ENCODE measurements at regions not wholly inside any gene's neighbourhood (a gene's known extent, or its start where the extent isn't known, plus 50 kb on each side); places are given as distances from the start of the nearest gene placed in this dataset.
"Not testable (repeated sequence)": the region's sequence is repeated elsewhere in the genome, so short reads cannot be mapped to it uniquely, and the experiment has no call there.

DNA sequence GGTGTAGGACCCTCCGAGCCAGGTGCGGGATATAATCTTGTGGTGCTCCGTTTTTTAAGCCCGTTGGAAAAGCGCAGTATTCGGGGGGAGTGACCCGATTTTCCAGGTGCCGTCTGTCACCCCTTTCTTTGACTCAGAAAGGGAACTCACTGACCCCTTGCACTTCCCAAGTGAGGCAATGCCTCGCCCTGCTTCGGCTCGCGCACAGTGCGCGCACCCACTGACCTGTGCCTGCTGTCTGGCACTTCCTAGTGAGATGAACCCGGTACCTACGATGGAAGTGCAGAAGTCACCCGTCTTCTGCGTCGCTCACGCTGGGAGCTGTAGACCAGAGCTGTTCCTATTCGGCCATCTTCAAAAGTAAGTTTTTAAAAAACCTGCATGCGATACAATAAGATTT, 362.1 kb downstream of the HS3ST1 start:
- H3K36me3 Mint-ChIP-seq (ENCODE audit: low read depth); H3K27me3 Mint-ChIP-seq; H3K9me3 Mint-ChIP-seq; H3K27ac Mint-ChIP-seq; H3K4me1 Mint-ChIP-seq; intact Hi-C loops (cut with micrococcal nuclease): not testable (repeated sequence)
- H3K4me3 Mint-ChIP-seq, result peak overlapping the region; percentile 28
- DNase-seq, result peak; percentile 33

DNA sequence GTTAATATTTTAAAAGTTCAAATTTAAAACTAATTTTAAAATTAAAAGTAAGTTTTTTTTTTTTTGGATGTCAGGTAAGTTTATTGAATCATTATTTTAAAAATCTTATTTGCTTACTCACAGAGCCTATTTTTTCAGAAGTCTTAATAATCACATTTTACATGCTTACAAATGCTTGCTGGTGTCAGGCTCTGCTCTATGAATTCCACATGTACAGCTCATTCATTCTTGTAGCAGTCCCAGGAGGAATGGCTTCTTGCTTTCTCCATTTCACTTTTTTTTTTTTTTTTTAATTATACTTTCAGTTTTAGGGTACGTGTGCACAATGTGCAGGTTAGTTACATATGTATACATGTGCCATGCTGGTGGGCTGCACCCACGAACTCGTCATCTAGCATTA, 368.1 kb downstream of the HS3ST1 start:
- H3K36me3 Mint-ChIP-seq (ENCODE audit: low read depth); DNase-seq; H3K4me1 Mint-ChIP-seq; H3K4me3 Mint-ChIP-seq; intact Hi-C loops (cut with micrococcal nuclease); H3K9me3 Mint-ChIP-seq; H3K27me3 Mint-ChIP-seq; H3K27ac Mint-ChIP-seq: not testable (repeated sequence)

DNA sequence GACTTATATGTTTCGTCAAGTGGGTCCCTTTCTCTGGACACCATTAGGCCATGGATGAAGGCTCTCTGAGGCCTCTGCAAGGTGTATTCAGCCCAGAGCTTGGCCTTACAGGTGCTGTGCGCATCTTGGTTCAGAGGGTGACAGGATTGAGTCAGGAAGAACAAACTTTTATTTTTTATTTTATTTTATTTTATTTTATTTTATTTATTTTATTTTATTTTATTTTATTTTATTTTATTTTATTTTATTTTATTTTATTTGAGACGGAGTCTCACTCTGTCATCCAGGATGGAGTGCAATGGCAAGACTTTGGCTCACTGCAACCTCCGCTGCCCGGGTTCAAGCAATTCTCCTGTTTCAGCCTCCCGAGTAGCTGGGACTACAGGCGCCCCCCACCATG, 370.4 kb upstream of the CLNK start:
- H3K36me3 Mint-ChIP-seq (ENCODE audit: low read depth); H3K27me3 Mint-ChIP-seq; H3K4me3 Mint-ChIP-seq; H3K4me1 Mint-ChIP-seq; intact Hi-C loops (cut with micrococcal nuclease); H3K27ac Mint-ChIP-seq; H3K9me3 Mint-ChIP-seq: not testable (repeated sequence)
- peak; percentile 28 for DNase-seq

DNA sequence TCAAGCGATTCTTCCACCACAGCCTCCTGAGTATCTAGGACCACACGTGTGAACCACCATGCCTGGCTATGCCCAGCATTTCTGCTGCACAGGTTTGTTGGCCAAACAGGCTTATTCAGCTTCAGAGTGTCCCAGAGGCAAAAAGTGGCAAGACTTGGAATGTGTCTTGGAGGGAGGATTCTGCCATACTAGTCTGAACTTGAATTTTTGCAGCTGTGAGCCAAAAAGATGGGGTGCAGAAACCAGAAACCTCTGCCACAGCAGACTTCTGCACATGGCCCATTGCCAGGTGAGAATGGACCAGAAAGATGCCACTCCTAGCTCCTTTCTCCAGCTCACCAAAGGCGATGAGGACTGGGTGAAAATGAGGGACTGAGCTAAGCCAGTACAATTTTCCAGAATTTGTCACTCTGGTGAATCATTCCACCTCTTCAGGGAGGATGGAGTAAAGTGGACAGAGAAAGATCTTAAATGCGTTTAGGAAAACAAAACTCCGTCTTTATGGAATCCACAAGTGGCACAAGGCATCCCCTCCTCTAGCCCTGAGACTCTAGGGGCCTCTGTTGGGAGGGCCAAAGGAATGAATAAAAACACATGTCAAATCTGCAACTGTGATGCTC, 369.1 kb upstream of the CLNK start:
- Mint-ChIP-seq H3K4me3 (no peak overlapping the region), H3K9me3 (no peaks in the 10 kb centered on the region), H3K4me1 (no peaks in the 10 kb centered on the region), H3K27me3 (no peaks in the 10 kb centered on the region), H3K27ac (no peak overlapping the region), H3K36me3 (ENCODE audit: low read depth) (no peaks in the 10 kb centered on the region)
- intact Hi-C loops (cut with micrococcal nuclease), result no loop called here
- DNase-seq, result peak; percentile 42

DNA sequence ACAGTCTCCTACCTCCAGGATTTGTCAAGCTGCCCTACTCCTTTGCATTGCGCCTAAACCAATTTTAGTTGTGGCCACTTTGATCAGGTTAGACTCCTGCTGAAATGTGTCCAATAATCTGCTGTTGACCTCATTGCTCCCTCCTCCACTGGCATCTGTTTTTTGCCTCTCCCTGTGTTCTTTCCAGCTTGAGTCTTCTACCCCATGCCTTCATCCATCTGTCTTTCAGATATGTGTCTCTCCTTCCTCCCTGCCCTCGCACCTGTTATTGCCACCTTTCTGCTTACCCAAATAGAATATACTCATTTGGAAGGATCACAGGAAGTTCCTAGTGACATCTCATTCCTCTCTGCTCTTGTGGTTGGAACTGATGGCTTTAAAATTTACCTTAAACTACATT, 366.6 kb upstream of the CLNK start:
- DNase-seq, result peak; percentile 8
- H3K27me3 Mint-ChIP-seq, result no peaks in the 10 kb centered on the region
- H3K27ac Mint-ChIP-seq, result no peak overlapping the region
- no peaks in the 10 kb centered on the region for H3K9me3 Mint-ChIP-seq
- no peaks in the 10 kb centered on the region for H3K36me3 Mint-ChIP-seq (ENCODE audit: low read depth)
- intact Hi-C loops (cut with micrococcal nuclease), result no loop called here
- no peaks in the 10 kb centered on the region for H3K4me1 Mint-ChIP-seq
- no peak overlapping the region for H3K4me3 Mint-ChIP-seq

DNA sequence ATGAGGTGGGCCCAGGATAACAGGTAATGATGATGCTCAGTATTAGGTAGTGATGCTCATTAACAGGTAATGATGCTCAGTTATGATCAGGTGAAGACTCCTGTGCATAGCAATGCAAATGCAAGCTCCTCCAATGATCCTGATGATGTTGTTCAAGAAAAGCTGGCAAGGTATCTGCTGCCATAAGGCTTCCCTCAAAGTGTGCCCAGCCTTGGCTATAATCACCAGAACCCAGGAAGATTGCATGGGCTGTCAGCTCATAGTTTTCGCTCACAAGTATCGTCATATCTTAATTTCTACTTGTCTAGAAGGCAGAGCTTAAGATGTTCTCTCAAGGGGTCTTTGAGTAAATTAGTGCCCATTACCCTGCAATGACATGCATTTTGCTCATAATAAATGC, 366.2 kb upstream of the CLNK start:
- H3K4me3 Mint-ChIP-seq, result no peak overlapping the region
- H3K27me3 Mint-ChIP-seq, result no peaks in the 10 kb centered on the region
- intact Hi-C loops (cut with micrococcal nuclease), result no loop called here
- DNase-seq, result peak; percentile 2
- H3K4me1 Mint-ChIP-seq, result no peaks in the 10 kb centered on the region
- H3K36me3 Mint-ChIP-seq (ENCODE audit: low read depth), result no peaks in the 10 kb centered on the region
- no peak overlapping the region for H3K27ac Mint-ChIP-seq
- H3K9me3 Mint-ChIP-seq, result no peaks in the 10 kb centered on the region

DNA sequence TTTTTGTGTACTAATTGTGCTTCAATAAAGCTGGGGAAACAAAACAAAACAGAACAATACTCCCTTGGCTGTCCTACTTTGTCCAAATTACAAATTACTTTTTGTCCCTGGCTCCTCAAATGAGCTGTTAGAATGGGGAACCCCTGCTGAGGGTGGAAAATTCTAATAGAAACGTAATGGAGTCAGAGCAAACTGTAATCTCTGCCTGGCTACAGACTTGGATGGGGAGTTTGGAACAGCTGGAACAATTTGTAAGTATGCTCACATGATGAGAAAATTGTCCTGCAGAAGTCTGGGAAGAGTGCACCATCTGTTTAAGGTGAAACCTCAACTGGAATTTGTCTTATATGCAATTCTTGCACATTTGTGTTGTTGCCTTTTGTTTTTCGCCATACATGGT, 364.4 kb upstream of the CLNK start:
- Mint-ChIP-seq H3K4me3 (no peak overlapping the region), H3K27me3 (no peaks in the 10 kb centered on the region), H3K27ac (no peak overlapping the region), H3K4me1 (no peaks in the 10 kb centered on the region), H3K36me3 (ENCODE audit: low read depth) (no peaks in the 10 kb centered on the region), H3K9me3 (no peaks in the 10 kb centered on the region)
- intact Hi-C loops (cut with micrococcal nuclease), result no loop called here
- DNase-seq, result no peak

DNA sequence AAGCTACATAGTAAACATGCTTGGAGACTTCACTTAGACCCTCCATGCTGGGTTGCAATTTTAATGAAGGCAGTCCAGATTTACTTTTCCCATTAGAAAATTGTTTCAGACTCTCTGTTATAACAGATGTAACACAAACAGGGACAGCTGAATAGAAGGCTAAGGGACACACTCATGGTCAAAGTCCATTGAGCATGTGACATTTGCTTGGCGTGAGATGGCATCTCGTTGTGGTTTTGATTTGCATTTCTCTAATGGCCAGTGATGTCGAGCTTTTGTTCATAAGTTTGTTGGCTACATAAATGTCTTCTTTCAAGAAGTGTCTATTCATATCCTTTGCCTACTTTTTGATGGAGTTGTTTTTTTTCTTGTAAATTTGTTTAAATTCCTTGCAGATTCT, 358.2 kb upstream of the CLNK start:
- H3K4me1 Mint-ChIP-seq, result no peaks in the 10 kb centered on the region
- intact Hi-C loops (cut with micrococcal nuclease), result no loop called here
- H3K36me3 Mint-ChIP-seq (ENCODE audit: low read depth), result no peaks in the 10 kb centered on the region
- H3K4me3 Mint-ChIP-seq, result no peak overlapping the region
- no peak for DNase-seq
- H3K27ac Mint-ChIP-seq, result no peak overlapping the region
- no peaks in the 10 kb centered on the region for H3K27me3 Mint-ChIP-seq
- no peaks in the 10 kb centered on the region for H3K9me3 Mint-ChIP-seq

DNA sequence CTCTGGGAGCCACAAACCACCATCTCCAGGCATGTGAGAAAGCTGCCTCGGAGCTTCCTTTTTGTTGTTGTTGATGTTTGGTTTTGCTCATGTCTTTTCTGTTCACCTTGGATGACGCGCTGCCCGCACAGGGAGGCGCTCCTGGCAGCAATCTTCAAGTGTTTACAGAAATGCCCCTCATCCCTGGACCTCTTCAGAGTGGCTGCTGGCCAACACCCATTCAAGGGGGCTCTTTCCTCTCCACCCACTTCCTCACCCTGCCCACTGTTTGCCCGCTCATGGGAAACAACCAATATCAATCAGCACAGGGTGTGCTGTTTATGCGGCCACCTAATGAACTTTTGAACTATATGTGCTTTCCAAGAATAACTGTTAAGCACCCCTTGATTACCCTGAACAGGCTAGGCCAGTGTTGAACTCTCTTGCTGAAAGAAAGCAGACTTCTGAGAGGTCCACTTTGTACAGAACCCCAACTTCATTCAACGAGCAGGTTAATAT, 355.1 kb upstream of the CLNK start:
- no peak for DNase-seq
- Mint-ChIP-seq H3K4me3 (no peak overlapping the region), H3K27ac (no peak overlapping the region), H3K9me3 (no peaks in the 10 kb centered on the region), H3K4me1 (no peaks in the 10 kb centered on the region), H3K27me3 (no peaks in the 10 kb centered on the region), H3K36me3 (ENCODE audit: low read depth) (no peaks in the 10 kb centered on the region)
- intact Hi-C loops (cut with micrococcal nuclease), result no loop called here

DNA sequence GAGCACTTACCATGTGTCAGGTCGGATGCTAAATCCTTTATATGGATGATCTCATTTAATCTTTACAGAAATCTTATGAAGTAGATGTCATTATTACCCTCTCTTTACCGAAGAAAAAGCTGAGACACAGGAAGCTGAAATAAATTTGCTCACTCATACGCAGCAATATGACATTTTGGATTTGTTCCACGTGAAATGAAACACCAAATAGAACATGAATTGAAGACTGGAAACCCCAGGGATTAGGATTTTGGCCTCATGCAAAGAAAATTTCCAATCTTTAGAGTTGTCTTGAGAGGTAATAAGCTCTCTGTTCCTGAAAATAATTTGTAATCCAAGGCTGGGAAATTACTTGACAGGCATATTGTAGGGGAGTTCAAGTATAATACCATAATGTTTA, 354.4 kb upstream of the CLNK start:
- DNase-seq, result no peak
- Mint-ChIP-seq H3K4me1 (no peaks in the 10 kb centered on the region), H3K4me3 (no peak overlapping the region), H3K9me3 (no peaks in the 10 kb centered on the region), H3K27ac (no peak overlapping the region), H3K27me3 (no peaks in the 10 kb centered on the region), H3K36me3 (ENCODE audit: low read depth) (no peaks in the 10 kb centered on the region)
- intact Hi-C loops (cut with micrococcal nuclease), result no loop called here

DNA sequence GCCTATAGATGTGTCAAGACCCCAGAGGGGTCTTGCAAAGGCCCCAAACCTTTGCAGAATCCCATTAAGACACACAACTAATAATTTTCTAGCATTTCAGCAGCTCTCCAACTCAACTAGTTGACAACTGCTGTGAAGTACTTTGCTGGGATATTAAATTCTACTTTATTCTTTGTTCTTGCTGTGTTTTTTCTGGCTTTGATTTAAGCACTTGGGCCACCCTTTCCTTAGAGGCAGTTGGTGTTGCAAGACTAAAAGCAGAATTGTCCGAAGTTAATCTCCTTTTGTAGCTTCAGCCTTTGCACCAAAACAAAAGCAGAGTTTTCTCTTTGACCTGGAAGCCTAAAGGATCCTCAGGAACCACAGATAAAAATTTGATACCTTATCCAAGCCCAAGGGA, 353.1 kb upstream of the CLNK start:
- no peaks in the 10 kb centered on the region for H3K27me3 Mint-ChIP-seq
- no peak overlapping the region for H3K4me3 Mint-ChIP-seq
- DNase-seq, result no peak
- H3K9me3 Mint-ChIP-seq, result no peaks in the 10 kb centered on the region
- no peak overlapping the region for H3K27ac Mint-ChIP-seq
- H3K4me1 Mint-ChIP-seq, result no peaks in the 10 kb centered on the region
- H3K36me3 Mint-ChIP-seq (ENCODE audit: low read depth), result no peaks in the 10 kb centered on the region
- intact Hi-C loops (cut with micrococcal nuclease), result no loop called here

DNA sequence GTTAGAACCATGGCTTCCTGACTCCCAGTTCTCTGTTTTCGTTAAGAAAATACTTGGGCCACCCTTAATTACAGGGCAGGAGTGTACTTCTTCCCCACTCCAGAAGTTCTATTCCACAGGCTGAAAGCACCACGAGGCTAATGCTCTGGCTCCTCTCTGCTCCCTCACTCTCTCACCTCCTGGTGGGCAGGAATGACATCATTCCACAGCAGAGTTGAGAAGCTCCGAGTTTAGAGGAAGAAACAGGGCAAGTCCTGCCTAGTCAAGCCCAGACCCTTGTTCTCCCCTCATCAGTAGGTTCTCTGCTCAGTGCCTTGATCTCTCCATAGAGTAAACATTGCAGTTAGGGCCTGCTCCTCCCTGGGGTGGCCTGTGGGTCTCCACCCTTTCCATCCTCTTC, 343.8 kb upstream of the CLNK start:
- H3K36me3 Mint-ChIP-seq (ENCODE audit: low read depth), result no peaks in the 10 kb centered on the region
- DNase-seq, result no peak
- no peak overlapping the region for H3K4me3 Mint-ChIP-seq
- H3K27ac Mint-ChIP-seq, result no peak overlapping the region
- intact Hi-C loops (cut with micrococcal nuclease), result no loop called here
- H3K9me3 Mint-ChIP-seq, result peaks cover 5% of the 10 kb centered on the region
- H3K27me3 Mint-ChIP-seq, result no peaks in the 10 kb centered on the region
- H3K4me1 Mint-ChIP-seq, result no peaks in the 10 kb centered on the region

DNA sequence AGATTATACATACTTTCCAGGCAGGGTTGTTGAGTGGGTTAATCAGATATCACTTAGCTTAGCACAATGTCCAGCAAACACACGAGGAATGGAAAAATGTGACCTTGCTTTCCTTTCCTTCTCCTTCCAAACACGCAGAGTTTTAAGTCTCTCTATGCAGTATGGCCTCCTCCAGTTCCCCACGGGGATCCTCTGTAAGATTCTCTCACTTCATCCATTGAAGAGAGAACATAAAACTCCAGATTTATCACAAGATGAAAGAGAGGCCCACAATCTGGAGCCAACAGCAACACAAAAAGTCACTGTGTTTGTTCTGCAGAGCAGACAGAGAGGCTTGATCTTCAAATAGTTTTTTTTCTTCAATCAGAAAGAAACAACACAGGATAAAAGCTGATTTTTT, 336.8 kb upstream of the CLNK start:
- no peaks in the 10 kb centered on the region for H3K4me1 Mint-ChIP-seq
- H3K4me3 Mint-ChIP-seq, result no peak overlapping the region
- H3K27me3 Mint-ChIP-seq, result no peaks in the 10 kb centered on the region
- H3K9me3 Mint-ChIP-seq, result peaks cover 5% of the 10 kb centered on the region
- no peak overlapping the region for H3K27ac Mint-ChIP-seq
- H3K36me3 Mint-ChIP-seq (ENCODE audit: low read depth), result no peaks in the 10 kb centered on the region
- no peak for DNase-seq
- intact Hi-C loops (cut with micrococcal nuclease), result no loop called here

DNA sequence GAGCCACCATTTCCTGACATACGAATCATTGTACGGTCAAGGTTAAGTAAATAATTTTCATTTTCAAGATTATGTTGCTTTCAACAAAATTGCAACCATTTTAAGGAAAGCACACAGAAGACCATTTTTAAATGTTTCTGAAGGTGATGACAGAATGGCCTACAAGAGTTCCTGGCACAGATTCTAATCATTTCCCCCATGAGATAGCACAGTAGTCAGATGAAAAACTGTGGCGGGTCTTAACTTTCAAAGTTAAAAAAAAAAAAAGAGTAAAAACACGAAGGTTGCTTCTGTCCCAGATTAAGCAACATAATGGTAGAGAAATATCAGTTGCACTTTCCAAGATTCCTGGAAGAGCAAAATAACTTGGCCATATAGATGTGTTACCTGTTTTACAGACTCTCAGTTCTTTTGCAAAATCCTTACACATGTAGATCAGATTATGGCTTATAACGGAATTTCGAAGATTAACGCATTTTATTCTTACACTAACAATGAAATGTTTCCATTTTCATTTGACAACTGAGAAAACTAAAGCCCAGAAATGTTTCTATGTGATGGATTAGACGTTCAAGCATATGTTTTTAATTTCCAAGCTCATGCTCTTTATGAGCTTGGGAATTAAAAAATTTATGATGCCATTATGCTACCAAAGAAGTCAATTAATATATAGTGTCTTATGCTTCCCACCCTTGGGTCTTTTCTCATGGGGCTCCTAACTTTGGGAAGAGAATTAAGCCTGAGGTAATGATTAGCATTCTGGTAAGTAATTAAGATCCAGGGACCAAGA, 335.1 kb upstream of the CLNK start:
- no peak overlapping the region for H3K27ac Mint-ChIP-seq
- H3K36me3 Mint-ChIP-seq (ENCODE audit: low read depth), result no peaks in the 10 kb centered on the region
- peaks cover 5% of the 10 kb centered on the region for H3K9me3 Mint-ChIP-seq
- no peaks in the 10 kb centered on the region for H3K27me3 Mint-ChIP-seq
- intact Hi-C loops (cut with micrococcal nuclease), result no loop called here
- DNase-seq, result no peak
- no peaks in the 10 kb centered on the region for H3K4me1 Mint-ChIP-seq
- no peak overlapping the region for H3K4me3 Mint-ChIP-seq

DNA sequence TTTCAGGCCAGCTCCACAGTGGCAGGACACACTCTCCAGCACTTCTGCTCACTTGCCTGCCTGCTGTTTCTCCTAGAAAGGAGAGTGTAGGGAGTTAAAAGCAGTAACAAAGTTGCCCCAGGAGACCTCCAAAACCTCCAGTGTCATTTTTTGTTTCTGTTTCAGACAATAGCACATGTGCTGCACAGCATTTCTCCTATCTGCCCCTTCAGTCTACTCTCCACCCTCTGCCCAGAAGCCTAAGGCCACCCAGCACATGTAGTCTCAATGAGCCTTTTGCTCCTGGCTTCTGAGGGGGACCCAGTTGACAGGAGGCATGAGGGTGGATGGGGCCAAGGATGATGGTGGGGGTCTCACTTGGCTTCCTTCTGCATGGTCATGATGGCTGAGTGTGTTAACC, 329.6 kb upstream of the CLNK start:
- Mint-ChIP-seq H3K36me3 (ENCODE audit: low read depth) (no peaks in the 10 kb centered on the region), H3K4me1 (no peaks in the 10 kb centered on the region), H3K9me3 (no peaks in the 10 kb centered on the region), H3K4me3 (no peak overlapping the region), H3K27ac (no peak overlapping the region), H3K27me3 (no peaks in the 10 kb centered on the region)
- intact Hi-C loops (cut with micrococcal nuclease), result no loop called here
- no peak for DNase-seq

All from activated CD4-positive, alpha-beta T cell treated with anti-CD3 and anti-CD28 coated beads, Interleukin-2, amount 10 ng/mL, durations not matched to agents 24 days and 14 days (primary cell).